HepG2 (cell line): ENCODE measurements at regions not wholly inside any gene's neighbourhood (a gene's known extent, or its start where the extent isn't known, plus 50 kb on each side); places are given as distances from the start of the nearest gene placed in this dataset.

Experiments
- ARID2 ChIP-seq: sonication (generic); formaldehyde crosslinking; IDR thresholded peaks from 2 replicates; pipeline ENCODE4 v1.8.1; 2022; ENCODE audit warnings: mild to moderate bottlenecking, missing genetic modification reagents, borderline replicate concordance
- ARNT2 ChIP-seq: sonication (generic); formaldehyde crosslinking; IDR thresholded peaks from 2 replicates; pipeline ENCODE4 v1.8.0; 2022; ENCODE audit warnings: mild to moderate bottlenecking, low read depth, missing genetic modification reagents, moderate library complexity
- BCL6 ChIP-seq: IDR thresholded peaks from 2 replicates; pipeline ENCODE4 v1.6.1; 2016; ENCODE audit warnings: missing genetic modification reagents, missing compliant biosample characterization
- CEBPG ChIP-seq: IDR thresholded peaks from 2 replicates; pipeline ENCODE4 v1.6.1; 2016
- FOXA1 ChIP-seq, 2 experiments: fragments of 450-650 bp in 1 of 2; sonication (generic) in 1 of 2; formaldehyde crosslinking in 1 of 2; IDR thresholded peaks; 2 replicates each; pipeline versions ENCODE4 v1.4.0 to v1.6.1; 2016 to 2020; ENCODE audit warnings: missing genetic modification reagents in 1 of 2
- GATAD2A ChIP-seq: IDR thresholded peaks from 2 replicates; pipeline ENCODE4 v1.6.1; 2016
- NCOA2 ChIP-seq: sonication (generic); formaldehyde crosslinking; IDR thresholded peaks from 2 replicates; pipeline ENCODE4 v1.8.0; 2022; ENCODE audit warnings: inconsistent platforms
- PHF8 ChIP-seq: sonication (generic); formaldehyde crosslinking; IDR thresholded peaks from 2 replicates; pipeline ENCODE4 v1.5.0; 2020; ENCODE audit warnings: missing genetic modification reagents
- POLR2G ChIP-seq: fragments of 200-400 bp; formaldehyde crosslinking; IDR thresholded peaks from 2 replicates; pipeline ENCODE4 v1.6.1; 2018; ENCODE audit warnings: mild to moderate bottlenecking, low read depth, low read length, moderate library complexity
- PPARG ChIP-seq: conservative IDR thresholded peaks from 2 replicates; pipeline ENCODE4 v1.6.1; 2016; ENCODE audit warnings: missing biosample characterization, missing genetic modification reagents
- RFX3 ChIP-seq: IDR thresholded peaks from 2 replicates; pipeline ENCODE4 v1.6.1; 2016; ENCODE audit warnings: missing biosample characterization, missing genetic modification reagents
- SOX6 ChIP-seq, 2 experiments: fragments of 450-650 bp in 1 of 2; sonication (generic) in 1 of 2; formaldehyde crosslinking in 1 of 2; IDR thresholded peaks; 2 replicates each; pipeline versions ENCODE4 v1.4.0 to v1.6.1; 2017 to 2020; ENCODE audit warnings: antibody characterized with exemption in 1 of 2, mild to moderate bottlenecking in 1 of 2, missing genetic modification reagents in 1 of 2
- ZNF264 ChIP-seq: sonication (generic); formaldehyde crosslinking; IDR thresholded peaks from 2 replicates; pipeline ENCODE4 v1.4.0; 2020; ENCODE audit warnings: missing genetic modification reagents
- TF ChIP-seq, protein P1 (sequence below): sonication (generic); formaldehyde crosslinking; IDR thresholded peaks from 2 replicates; pipeline ENCODE4 v1.4.0; 2020; ENCODE audit warnings: missing genetic modification reagents
- TF ChIP-seq, protein P2 (sequence below): sonication (generic); formaldehyde crosslinking; IDR thresholded peaks from 2 replicates; pipeline ENCODE4 v1.8.0; 2023; ENCODE audit warnings: mild to moderate bottlenecking, missing genetic modification reagents
- TF ChIP-seq, protein P3 (sequence below): IDR thresholded peaks from 2 replicates; pipeline ENCODE4 v1.4.0; 2020; ENCODE audit warnings: mild to moderate bottlenecking, missing genetic modification reagents
- TF ChIP-seq, protein P4 (sequence below): sonication (generic); formaldehyde crosslinking; IDR thresholded peaks from 2 replicates; pipeline ENCODE4 v1.5.0; 2020; ENCODE audit warnings: mild to moderate bottlenecking, missing genetic modification reagents

DNA sequence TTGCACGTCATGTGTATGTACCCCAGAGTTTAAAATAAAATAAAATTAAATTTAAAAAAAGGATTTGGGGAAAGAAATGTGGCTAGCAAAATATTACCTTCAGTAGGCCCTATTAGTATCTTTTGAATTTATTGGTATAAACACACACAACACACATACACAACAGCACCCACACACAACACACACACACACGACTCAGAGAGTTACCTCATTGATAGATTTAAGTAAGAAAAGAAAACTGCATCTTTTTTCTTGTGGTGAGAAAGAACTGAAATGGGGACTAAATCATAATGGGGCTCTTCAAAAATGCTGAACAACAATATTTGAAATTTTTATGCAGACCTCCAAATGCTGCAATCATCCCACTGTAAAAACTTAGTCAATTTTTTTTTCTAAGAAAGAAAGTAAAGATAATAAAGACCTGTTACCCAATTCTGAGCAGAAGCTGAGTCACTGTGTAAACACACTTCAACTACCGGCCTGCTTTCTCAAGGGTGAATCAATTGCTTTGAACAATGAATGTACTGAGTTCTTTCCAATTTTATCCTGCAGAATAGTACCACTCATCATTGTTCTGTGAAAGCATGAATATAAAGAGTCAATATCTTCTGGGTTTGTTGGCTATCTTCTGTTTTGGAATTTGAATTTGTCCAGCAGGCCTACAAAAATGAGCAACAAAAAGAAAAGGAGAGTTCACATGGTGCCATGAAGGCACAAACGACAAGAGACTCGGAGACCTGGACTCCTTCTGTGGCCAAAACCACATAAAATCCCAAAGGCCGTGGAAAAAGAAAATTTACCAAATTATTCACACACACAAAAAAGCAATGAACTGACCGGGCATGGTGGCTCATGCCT is 57.9 kb upstream of the CCNG1 start (continued):
- TF ChIP-seq, protein P1, sequence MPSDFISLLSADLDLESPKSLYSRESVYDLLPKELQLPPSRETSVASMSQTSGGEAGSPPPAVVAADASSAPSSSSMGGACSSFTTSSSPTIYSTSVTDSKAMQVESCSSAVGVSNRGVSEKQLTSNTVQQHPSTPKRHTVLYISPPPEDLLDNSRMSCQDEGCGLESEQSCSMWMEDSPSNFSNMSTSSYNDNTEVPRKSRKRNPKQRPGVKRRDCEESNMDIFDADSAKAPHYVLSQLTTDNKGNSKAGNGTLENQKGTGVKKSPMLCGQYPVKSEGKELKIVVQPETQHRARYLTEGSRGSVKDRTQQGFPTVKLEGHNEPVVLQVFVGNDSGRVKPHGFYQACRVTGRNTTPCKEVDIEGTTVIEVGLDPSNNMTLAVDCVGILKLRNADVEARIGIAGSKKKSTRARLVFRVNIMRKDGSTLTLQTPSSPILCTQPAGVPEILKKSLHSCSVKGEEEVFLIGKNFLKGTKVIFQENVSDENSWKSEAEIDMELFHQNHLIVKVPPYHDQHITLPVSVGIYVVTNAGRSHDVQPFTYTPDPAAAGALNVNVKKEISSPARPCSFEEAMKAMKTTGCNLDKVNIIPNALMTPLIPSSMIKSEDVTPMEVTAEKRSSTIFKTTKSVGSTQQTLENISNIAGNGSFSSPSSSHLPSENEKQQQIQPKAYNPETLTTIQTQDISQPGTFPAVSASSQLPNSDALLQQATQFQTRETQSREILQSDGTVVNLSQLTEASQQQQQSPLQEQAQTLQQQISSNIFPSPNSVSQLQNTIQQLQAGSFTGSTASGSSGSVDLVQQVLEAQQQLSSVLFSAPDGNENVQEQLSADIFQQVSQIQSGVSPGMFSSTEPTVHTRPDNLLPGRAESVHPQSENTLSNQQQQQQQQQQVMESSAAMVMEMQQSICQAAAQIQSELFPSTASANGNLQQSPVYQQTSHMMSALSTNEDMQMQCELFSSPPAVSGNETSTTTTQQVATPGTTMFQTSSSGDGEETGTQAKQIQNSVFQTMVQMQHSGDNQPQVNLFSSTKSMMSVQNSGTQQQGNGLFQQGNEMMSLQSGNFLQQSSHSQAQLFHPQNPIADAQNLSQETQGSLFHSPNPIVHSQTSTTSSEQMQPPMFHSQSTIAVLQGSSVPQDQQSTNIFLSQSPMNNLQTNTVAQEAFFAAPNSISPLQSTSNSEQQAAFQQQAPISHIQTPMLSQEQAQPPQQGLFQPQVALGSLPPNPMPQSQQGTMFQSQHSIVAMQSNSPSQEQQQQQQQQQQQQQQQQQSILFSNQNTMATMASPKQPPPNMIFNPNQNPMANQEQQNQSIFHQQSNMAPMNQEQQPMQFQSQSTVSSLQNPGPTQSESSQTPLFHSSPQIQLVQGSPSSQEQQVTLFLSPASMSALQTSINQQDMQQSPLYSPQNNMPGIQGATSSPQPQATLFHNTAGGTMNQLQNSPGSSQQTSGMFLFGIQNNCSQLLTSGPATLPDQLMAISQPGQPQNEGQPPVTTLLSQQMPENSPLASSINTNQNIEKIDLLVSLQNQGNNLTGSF: no peak
- TF ChIP-seq, protein P2, sequence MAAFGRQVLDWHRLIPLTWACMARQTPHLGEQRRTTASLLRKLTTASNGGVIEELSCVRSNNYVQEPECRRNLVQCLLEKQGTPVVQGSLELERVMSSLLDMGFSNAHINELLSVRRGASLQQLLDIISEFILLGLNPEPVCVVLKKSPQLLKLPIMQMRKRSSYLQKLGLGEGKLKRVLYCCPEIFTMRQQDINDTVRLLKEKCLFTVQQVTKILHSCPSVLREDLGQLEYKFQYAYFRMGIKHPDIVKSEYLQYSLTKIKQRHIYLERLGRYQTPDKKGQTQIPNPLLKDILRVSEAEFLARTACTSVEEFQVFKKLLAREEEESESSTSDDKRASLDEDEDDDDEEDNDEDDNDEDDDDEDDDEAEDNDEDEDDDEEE (CRISPR knock-in tag): no peak
- TF ChIP-seq PPARG: peak; percentile 93
- TF ChIP-seq FOXA1 (IDR thresholded peaks at IDR 0.05): no peak
- TF ChIP-seq FOXA1 (CRISPR knock-in tag; IDR thresholded peaks at IDR 0.05): peak; percentile 73
- TF ChIP-seq, protein P3, sequence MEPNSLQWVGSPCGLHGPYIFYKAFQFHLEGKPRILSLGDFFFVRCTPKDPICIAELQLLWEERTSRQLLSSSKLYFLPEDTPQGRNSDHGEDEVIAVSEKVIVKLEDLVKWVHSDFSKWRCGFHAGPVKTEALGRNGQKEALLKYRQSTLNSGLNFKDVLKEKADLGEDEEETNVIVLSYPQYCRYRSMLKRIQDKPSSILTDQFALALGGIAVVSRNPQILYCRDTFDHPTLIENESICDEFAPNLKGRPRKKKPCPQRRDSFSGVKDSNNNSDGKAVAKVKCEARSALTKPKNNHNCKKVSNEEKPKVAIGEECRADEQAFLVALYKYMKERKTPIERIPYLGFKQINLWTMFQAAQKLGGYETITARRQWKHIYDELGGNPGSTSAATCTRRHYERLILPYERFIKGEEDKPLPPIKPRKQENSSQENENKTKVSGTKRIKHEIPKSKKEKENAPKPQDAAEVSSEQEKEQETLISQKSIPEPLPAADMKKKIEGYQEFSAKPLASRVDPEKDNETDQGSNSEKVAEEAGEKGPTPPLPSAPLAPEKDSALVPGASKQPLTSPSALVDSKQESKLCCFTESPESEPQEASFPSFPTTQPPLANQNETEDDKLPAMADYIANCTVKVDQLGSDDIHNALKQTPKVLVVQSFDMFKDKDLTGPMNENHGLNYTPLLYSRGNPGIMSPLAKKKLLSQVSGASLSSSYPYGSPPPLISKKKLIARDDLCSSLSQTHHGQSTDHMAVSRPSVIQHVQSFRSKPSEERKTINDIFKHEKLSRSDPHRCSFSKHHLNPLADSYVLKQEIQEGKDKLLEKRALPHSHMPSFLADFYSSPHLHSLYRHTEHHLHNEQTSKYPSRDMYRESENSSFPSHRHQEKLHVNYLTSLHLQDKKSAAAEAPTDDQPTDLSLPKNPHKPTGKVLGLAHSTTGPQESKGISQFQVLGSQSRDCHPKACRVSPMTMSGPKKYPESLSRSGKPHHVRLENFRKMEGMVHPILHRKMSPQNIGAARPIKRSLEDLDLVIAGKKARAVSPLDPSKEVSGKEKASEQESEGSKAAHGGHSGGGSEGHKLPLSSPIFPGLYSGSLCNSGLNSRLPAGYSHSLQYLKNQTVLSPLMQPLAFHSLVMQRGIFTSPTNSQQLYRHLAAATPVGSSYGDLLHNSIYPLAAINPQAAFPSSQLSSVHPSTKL (CRISPR knock-in tag): peak; percentile 58; the same call in 1 of the 2 replicates
- TF ChIP-seq, protein P4, sequence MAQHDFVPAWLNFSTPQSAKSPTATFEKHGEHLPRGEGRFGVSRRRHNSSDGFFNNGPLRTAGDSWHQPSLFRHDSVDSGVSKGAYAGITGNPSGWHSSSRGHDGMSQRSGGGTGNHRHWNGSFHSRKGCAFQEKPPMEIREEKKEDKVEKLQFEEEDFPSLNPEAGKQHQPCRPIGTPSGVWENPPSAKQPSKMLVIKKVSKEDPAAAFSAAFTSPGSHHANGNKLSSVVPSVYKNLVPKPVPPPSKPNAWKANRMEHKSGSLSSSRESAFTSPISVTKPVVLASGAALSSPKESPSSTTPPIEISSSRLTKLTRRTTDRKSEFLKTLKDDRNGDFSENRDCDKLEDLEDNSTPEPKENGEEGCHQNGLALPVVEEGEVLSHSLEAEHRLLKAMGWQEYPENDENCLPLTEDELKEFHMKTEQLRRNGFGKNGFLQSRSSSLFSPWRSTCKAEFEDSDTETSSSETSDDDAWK (CRISPR knock-in tag): no peak
- no peak for TF ChIP-seq ARNT2 (CRISPR knock-in tag)
- peak; percentile 26; the same call in 1 of the 2 replicates for TF ChIP-seq NCOA2 (CRISPR knock-in tag)
- TF ChIP-seq PHF8: no peak
- TF ChIP-seq RFX3 (CRISPR knock-in tag): no peak
- no peak for TF ChIP-seq ARID2 (CRISPR knock-in tag)
- no peak for TF ChIP-seq SOX6 (IDR thresholded peaks at IDR 0.05)
- TF ChIP-seq SOX6 (CRISPR knock-in tag; IDR thresholded peaks at IDR 0.05): peak; percentile 75
- TF ChIP-seq BCL6 (CRISPR knock-in tag): peak; percentile 87
- no peak for TF ChIP-seq ZNF264 (CRISPR knock-in tag)
- TF ChIP-seq GATAD2A: peak; percentile 80
- TF ChIP-seq CEBPG (CRISPR knock-in tag): peak; percentile 36; the same call in 1 of the 2 replicates
- no peak for TF ChIP-seq POLR2G
